Fibroblast of peridontal ligament (primary cell): ENCODE measurements at regions not wholly inside any gene's neighbourhood (a gene's known extent, or its start where the extent isn't known, plus 50 kb on each side); places are given as distances from the start of the nearest gene placed in this dataset.

Experiments used
- DNase-seq: peaks from one replicate; pipeline ENCODE4 v3.0.0-alpha.2; 2010; ENCODE audit errors: extremely low read depth

DNA sequence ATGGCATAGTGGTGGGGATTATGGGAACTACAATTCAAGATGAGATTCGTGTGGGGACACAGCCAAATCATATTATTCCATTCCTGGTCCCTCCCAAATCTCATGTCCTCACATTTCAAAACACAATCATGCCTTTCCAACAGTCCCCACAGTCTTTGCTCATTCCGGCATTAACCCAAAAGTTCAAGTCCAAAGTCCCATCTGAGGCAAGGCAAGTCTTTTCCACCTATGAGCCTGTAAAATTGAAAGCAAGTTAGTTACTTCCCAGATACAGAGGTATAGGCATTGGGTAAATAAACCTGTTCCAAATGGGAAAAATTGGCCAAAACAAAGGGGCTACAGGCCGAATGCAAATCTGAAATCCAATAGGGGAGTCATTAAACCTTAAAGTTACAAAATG is 1063.2 kb downstream of the CDH11 start:
- DNase-seq, result no peak

DNA sequence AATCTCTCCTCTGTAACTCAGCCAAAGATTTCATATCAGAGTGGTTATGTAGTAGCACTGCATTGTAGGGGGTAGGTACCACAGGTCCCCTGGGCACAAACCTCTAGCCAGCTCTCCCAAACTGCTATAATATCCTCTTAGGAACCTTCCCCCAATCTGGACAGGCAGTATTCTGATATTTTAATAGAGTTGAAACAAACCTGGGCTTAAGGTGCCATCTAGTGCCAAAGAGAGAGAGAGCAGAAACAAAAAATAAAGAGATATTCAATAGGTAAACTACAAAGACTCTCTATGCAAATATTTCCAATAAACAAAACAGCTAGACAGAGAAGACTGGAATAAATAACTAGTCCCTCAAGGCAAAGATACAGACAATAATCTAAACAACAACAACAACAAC is 1070.0 kb downstream of the CDH11 start:
- DNase-seq, result peak; percentile 58

DNA sequence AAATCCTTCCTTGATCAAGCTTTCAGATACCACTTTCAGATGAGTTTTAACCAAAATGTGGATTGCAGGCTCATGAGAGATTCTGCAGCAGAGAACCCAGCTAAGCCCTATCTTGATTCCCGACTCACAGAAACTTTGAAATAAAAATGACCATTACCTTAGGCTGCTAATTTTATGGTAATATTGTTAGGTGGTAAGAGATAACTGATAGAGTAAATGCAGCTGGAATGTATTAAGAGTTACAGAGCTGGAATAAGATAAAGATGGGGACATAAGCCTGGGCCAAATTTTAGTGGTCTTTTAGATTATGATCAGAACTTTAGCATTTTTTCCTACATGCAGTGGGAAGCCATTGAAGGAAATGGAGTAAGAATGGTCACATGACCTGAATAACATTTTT is 1074.0 kb downstream of the CDH11 start:
- DNase-seq, result no peak

DNA sequence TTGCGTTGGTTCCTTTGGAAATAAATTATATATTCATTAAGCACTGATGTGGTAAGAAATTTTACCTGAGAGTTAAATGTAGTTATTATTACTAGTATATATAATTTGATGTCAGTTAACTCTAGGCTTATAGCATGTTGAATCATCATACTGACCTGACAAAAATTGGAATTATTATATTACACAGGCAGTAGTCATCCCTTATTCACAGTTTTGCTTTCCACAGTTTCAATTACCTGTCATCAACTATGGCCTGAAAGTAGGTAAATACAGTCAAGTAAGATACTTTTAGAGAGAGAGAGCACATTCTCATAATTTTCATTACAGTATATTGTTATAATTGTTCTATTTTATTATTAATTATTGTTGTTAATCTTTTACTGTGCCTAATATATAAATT is 1074.7 kb downstream of the CDH11 start:
- no peak for DNase-seq

DNA sequence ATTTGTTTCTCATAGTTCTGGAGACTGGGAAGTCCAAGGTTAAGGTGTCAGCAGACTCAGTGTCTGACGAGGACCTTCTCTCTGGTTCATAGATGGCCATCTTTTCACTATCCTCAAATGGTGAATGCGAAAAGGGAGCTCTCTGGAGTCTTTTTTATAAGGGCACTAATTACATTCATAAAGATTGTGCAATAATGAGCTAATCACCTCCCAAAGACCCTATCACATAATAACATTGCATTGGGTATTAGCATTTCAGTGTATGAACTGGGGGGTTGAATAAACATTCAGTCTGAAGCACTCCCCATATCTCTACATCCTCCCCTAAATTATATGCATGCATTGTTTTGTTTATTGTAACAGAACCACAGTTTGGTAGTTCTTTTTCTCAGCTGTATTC is 1086.5 kb downstream of the CDH11 start:
- no peak for DNase-seq

DNA sequence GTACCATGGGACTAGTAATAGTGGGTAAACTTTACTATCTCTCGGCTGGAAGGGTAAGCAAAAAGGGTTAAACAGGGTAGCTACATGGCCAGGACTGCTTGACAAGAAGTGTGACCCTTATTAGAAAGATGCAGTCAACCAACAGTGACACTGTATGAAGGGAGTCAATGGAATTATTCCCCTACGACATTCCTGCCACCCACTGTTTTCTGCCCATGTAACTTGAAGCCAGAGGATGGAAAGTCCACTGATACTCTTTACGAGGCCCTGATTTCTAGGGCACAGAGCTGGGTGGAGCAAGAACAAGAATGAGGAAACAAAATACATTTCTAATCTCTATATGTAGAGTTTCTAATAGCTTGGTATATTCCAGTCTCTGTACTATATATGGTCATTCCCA is 1102.5 kb downstream of the CDH11 start:
- no peak for DNase-seq

- DNase-seq, result no peak
These were observed 1104.1 kb downstream of the CDH11 start for GRCh38 chr16:64017796-64018195.

- peak; percentile 39 for DNase-seq
These were observed 1108.0 kb downstream of the CDH11 start for GRCh38 chr16:64013856-64014255.

DNA sequence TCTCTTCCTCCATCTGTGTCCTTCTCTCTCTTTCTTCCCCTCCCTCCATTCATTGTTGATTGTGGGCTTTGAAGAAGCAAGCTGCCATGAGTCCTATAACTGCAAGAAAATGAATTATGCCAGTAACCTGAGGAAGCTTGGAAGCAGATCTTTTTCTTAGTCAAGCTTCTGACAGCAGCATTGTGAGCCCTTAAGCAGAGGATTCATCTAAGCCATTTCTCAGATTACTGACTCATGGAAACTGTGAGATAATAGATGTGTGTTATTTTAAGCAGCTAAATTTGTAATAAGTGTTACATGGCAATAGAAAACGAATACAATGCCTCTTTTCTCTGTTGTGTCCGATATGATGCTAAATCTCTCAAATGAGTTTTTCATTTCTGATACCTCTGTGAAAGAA is 1109.7 kb downstream of the CDH11 start:
- DNase-seq, result peak; percentile 49

DNA sequence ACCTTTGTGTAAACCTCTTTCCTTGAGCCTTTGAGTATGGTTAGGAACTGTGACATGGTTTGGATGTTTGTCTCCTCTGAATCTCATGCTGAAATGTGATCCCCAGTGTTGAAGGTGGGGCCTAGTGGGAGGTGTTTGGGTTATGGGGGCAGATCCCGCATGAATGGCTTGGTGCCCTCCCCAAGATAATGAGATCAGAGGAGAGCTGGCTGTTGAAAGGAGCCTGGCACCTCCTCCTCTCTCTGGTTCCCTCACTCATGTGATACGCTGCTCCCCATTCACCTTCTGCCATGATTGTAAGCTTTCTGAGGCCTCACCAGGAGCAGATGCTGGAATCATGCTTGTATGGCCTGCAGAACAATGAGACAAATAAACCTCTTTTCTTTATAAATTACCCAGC is 1110.2 kb downstream of the CDH11 start:
- DNase-seq, result no peak

DNA sequence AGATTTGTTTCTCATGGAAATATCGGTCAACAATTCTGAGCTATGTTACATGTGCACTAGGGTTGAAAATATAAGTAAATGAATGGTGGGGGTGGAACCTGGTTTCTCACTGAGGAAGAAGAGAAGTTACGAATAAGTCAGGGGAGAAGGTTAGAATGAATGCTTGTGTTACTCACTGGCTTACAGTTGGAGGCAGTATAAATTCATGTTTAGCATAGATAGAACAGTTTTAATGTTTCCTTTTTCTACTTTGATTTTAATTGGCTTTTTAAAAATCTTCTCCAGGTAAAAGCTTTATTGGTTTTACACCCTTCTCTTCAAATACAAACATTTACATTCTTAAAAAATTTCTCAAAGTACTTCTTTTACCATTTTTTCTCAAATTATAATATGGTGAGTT is 1113.7 kb downstream of the CDH11 start:
- DNase-seq, result peak; percentile 25

DNA sequence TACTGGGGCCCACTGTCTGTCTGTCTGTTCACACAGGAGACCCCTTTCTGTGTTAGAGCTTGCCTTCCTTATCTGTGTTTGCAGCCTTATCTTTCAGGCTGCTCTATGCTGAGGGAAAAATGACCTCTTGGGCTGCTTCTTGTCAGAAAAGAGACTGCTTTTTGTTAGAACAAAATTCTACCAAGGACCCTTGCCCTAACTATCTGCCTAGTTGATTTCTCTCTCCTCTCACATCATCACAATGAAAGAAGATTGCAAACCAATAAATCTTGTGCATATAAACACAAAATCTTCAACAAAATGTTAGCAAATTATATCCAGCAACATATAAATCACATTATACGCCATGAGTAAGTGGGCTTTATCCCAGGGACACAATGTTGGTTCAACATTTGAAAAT is 1117.7 kb downstream of the CDH11 start:
- no peak for DNase-seq

DNA sequence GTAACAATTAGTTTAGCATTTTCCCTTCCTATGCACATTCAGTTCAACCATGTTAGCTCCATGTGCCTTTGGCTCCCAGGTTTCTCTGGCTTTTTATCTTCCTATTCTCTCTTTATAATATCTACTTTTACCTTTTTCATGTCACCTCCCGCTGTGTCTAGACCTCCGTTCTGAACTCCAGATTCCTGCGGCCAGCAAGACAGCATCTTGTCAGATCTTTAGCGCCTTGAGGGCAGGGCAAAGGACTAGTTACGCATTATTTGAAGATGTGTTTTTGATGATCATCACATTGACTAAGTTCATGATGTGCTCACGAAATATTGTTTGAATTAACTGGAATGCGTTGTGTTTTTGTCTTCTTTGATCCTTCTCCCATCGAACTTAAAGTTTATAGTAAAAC is 1126.8 kb downstream of the CDH11 start:
- no peak for DNase-seq

DNA sequence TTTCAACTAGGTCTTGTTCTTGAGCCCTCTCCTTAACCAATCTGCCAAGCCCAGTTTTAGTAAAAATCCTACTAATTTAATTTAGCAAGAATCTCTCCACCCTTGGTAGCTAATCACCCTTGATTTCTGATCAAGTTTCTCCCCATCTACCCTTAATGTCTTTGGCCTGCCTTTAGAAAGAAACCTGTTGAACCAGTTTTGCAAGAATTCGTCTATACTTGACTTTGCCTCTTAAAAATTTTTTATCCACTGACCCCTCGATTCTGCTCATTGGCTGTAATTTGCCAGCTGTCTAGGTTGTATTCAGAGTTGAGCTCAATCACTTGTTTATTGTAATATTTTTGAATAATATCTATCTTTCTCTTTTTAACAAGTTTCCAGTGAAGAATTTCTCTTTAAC is 1138.5 kb downstream of the CDH11 start:
- DNase-seq, result no peak

DNA sequence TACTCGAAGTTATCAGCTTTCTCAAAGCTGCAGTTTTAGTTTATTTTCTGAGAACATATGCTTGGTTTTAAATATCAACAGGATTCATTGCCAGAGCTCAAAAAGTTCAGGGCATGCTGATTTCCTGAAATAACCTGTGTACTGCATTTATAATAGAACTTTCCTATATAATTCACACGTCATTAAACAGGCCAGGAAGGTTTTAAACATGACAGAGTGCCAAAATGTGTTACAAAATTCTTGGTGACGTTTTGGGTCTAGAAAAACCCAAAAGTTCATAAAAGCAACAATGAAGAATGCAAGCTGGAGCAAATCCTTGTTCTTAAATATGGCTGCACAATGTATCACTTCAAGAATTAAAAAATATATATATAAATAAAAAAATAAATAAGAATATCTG is 1139.1 kb downstream of the CDH11 start:
- DNase-seq, result no peak

DNA sequence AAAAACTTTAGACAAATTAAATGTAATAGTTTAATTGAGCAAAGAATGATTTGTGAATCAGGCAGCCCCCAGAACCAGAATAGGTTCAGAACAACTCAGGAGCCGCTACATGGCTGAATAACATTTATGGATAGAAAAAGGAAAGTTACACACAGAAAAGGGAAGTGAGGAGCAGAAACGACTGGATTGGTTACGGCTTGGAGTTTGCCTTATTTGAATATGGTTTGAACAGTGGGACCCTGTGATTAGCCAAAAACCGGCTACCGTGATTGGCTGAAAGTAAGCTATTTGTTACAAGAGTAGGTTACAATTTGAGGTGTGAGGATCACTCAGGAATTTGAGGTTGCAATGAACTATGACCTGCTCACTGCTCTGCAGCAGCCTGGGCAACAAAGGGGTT is 1139.8 kb downstream of the CDH11 start:
- no peak for DNase-seq

DNA sequence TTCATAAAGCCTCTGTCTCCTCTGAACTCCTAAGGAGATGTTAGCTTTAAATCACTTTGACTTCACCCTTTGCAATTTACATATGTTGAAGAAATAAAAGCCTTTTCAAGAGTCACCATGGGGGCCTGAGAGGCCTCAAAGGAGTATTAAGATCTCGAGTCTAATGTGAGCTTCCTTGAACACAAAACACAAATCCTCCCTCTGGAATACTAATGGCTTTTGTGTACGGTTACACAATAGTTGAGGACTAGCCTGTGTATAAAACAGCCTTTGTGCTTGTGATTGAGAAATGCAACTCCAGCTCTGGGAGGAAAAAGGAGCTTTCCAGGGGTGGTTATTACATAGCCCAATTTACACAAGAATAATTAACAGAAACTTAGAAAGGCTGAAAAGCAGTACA is 1140.2 kb downstream of the CDH11 start:
- no peak for DNase-seq

GRCh38 chr16:63980763-63981162 is 1141.1 kb downstream of the CDH11 start:
- no peak for DNase-seq

- DNase-seq, result no peak
These were observed 1143.6 kb downstream of the CDH11 start for GRCh38 chr16:63978240-63978639.

- DNase-seq, result peak; percentile 49
These were observed 1145.5 kb downstream of the CDH11 start for GRCh38 chr16:63976345-63976744.

DNA sequence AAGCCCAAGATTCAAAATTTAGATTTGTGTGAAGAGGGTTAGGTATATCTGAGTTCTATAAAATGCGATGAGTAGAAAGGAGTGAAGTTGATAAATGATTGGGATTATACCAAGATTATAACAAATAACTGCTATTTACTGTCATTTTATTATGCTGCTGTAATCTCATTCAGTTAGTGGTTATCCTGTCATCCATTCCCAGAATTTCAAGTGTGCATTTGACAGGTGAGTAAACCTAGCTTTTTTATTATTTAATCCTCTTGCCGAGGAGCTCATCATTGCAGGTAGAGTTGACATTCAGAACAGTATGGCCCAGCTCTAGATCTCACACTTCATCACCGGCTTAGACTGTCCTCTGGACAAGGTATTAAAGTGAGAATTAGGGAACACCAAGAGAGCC is 1146.2 kb downstream of the CDH11 start:
- DNase-seq, result no peak

DNA sequence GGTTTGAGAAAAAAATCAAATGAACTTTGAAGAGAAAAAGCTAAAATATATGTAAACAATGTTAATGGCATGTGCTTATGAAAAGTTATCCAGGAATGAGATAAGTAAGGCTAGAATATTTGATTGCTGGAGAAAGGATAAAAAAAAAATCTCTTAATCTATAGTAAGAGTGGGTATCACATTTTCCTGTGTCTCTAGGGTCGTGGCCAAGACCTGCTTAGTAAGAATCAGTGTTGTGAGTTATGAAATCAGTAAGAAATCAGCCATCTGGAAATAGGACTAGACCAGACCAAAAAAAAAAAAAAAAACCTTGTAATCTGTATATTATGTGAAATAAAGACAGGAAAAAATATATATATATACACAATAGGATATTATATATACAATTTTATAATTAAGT is 1153.9 kb downstream of the CDH11 start:
- DNase-seq, result no peak

DNA sequence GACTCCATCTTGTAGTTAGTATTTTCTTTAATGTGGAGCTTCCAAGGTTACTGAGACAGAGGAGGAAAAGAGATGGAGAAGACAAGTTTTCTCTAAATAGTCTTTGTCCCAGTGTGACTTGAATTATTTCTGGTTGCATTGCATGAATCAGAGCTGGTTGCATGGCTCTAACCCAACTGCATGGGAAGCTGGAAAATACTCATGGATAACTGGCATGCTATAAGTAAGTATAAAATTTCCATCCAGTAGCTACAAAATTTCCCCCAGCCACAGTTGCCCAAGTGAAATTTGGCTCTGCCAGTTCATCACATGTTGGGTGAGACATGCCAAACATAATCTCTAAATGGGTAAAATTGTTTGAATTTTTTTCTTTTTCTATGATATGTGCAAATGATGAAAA is 1161.5 kb downstream of the CDH11 start:
- DNase-seq, result peak; percentile 9

- DNase-seq, result no peak
These were observed 1174.8 kb downstream of the CDH11 start for GRCh38 chr16:63947022-63947421.

DNA sequence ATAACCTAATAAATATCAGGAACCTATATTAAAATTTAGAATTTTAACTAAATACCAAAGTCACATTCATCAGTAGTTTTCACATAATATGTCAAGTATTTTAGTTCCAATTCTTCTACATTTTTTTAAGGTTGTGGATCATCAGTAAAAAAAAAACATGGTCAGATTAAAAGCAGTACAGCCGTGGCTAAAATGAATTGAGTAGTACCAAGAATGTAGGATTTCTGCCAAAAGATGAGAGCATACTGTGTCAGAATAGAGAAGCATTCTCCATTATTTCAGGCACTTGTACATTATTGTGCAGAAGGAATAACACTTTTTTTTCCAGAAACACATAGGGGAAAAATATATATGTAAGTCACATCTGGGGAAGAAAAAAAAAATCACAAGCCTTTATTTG is 1176.1 kb downstream of the CDH11 start:
- peak; percentile 19 for DNase-seq
